ENCODE measurements at regions not wholly inside any gene's neighbourhood (a gene's known extent, or its start where the extent isn't known, plus 50 kb on each side); places are given as distances from the start of the nearest gene placed in this dataset.

DNA sequence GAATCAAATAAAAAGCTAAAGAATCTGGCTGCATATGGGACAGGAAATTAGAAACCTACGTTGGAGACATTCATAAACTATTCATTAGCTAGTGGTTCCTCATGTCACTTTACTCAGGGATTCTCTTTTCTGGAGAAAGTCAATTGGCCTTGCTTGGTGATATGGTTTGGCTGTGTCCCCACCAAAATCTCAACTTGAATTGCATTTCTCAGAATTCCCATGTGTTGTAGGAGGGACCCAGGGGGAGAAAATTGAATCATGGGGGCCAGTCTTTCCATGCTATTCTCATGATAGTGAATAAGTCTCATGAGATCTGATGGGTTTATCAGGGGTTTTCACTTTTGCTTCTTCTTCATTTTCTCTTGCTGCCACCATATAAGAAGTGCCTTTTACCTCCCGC is 91.2 kb upstream of the CD44 start:
- TF ChIP-seq POLR2AphosphoS5 (IDR thresholded peaks at IDR 0.05) = no peak
- no peak for TF ChIP-seq CTCF (IDR thresholded peaks at IDR 0.05)

Measured in upper lobe of left lung (tissue), 4 donors.